ENCODE measurements at regions not wholly inside any gene's neighbourhood (a gene's known extent, or its start where the extent isn't known, plus 50 kb on each side); places are given as distances from the start of the nearest gene placed in this dataset.

DNA sequence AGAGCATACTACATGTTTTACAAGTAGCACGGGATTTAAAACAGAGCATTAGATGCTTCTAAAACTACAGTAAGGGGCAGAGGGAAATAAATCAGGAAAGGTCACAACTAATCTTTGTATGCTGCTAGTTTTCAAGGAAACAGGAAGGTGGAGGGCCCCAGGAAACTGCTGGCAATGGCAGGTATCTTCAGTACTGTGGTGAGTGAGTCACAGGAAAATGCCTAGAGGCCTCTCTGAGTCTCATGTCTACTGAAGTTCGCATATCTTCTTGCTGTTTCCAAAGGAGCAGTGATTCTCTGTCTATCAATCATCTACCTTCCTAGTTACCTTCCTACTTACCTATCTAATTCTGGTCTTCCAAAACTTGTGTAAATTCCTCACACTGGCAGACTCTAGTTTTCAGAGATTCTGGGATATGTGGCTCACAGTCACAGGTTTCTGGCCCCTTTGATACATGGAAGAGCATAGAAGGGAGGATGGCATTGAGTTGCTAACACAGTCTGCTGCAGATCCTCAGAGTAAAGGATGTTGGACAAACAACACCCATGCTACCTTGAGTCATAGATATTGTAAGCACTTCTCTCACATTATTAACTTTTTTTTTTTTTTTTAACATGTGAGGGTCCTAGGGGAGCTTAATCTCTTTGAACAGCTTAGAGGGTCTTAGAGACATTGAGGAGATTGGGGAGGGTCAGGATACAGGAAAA, 58.8 kb upstream of the SYN3 start:
- Mint-ChIP-seq H3K4me3 (ENCODE audit: unreplicated experiment) (no peak overlapping the region), H3K9me3 (ENCODE audit: unreplicated experiment) (peaks cover 11% of the 10 kb centered on the region), H3K27me3 (ENCODE audit: unreplicated experiment) (no peaks in the 10 kb centered on the region), H3K4me1 (ENCODE audit: unreplicated experiment) (no peaks in the 10 kb centered on the region), H3K27ac (ENCODE audit: unreplicated experiment) (no peak overlapping the region), H3K36me3 (ENCODE audit: unreplicated experiment) (no peaks in the 10 kb centered on the region)
- TF ChIP-seq, protein P1, sequence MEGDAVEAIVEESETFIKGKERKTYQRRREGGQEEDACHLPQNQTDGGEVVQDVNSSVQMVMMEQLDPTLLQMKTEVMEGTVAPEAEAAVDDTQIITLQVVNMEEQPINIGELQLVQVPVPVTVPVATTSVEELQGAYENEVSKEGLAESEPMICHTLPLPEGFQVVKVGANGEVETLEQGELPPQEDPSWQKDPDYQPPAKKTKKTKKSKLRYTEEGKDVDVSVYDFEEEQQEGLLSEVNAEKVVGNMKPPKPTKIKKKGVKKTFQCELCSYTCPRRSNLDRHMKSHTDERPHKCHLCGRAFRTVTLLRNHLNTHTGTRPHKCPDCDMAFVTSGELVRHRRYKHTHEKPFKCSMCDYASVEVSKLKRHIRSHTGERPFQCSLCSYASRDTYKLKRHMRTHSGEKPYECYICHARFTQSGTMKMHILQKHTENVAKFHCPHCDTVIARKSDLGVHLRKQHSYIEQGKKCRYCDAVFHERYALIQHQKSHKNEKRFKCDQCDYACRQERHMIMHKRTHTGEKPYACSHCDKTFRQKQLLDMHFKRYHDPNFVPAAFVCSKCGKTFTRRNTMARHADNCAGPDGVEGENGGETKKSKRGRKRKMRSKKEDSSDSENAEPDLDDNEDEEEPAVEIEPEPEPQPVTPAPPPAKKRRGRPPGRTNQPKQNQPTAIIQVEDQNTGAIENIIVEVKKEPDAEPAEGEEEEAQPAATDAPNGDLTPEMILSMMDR (IDR thresholded peaks at IDR 0.05): no peak
- no peak for DNase-seq (ENCODE audit: extremely low spot score, unreplicated experiment)

DNA sequence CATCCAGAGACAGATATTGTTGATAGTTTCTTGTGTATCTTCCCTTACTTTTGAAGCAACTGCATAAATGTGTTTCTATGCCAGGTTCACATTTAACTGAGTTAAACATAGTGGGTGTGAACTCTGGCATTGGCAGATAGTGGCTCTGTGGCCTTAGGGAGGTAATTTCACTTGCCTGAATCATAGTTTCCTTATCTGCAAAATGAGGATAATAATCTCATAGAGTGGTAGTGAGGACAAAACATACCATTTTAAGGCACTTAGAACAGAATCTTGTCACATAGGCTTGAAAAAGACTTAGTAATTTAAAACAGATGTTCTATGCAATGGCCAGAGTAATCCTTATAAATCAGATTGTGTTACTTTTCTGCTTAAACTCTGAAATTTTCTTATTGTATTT, 56.4 kb upstream of the SYN3 start:
- no peaks in the 10 kb centered on the region for H3K4me1 Mint-ChIP-seq (ENCODE audit: unreplicated experiment)
- no peaks in the 10 kb centered on the region for H3K36me3 Mint-ChIP-seq (ENCODE audit: unreplicated experiment)
- TF ChIP-seq, protein P1 (IDR thresholded peaks at IDR 0.05): no peak
- H3K27ac Mint-ChIP-seq (ENCODE audit: unreplicated experiment): no peak overlapping the region
- peaks cover 11% of the 10 kb centered on the region for H3K9me3 Mint-ChIP-seq (ENCODE audit: unreplicated experiment)
- H3K27me3 Mint-ChIP-seq (ENCODE audit: unreplicated experiment): no peaks in the 10 kb centered on the region
- no peak for DNase-seq (ENCODE audit: extremely low spot score, unreplicated experiment)
- no peak overlapping the region for H3K4me3 Mint-ChIP-seq (ENCODE audit: unreplicated experiment)

DNA sequence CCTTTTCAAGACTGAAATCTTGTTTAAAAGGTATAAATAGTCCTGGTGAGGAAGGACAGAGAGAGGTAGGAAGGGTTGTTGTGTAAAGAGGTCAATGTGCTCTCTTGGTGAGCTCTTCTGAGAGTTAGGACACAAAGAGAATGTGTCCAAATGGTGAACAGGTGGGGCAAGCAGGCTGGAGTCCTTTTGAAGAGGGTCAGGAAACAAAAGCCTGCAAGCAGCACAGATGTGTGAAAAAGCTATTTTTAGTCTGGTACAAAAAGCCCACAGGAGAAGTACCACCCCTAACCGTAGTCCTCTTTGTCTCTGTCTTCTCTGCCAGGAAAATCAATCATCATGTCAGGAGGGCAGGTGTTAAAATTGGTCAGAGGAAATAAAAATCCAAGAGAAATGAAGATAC, 54.4 kb upstream of the SYN3 start:
- Mint-ChIP-seq H3K36me3 (ENCODE audit: unreplicated experiment) (no peaks in the 10 kb centered on the region), H3K4me3 (ENCODE audit: unreplicated experiment) (no peak overlapping the region), H3K27me3 (ENCODE audit: unreplicated experiment) (no peaks in the 10 kb centered on the region), H3K4me1 (ENCODE audit: unreplicated experiment) (no peaks in the 10 kb centered on the region), H3K9me3 (ENCODE audit: unreplicated experiment) (peaks cover 11% of the 10 kb centered on the region), H3K27ac (ENCODE audit: unreplicated experiment) (no peak overlapping the region)
- TF ChIP-seq, protein P1 (IDR thresholded peaks at IDR 0.05): no peak
- DNase-seq (ENCODE audit: extremely low spot score, unreplicated experiment): no peak

DNA sequence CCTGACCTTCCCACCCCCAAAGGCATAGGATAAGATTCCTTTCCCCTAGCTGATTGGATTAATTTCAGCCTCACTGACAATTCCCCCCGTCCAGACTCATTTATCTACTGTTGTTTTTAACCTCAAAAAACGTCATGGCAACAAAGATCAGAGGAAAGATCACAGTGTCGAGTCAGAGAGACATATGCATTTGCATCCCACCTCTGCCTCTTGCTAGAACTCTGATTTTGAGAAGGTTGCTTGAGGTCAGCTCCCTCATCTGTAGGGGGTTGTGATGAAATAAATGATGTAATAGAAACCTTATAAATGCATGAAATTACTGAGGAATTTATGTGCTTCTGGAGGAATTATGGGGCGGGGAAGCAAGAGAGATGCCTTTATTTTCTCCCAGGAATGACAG, 53.3 kb upstream of the SYN3 start:
- H3K27me3 Mint-ChIP-seq (ENCODE audit: unreplicated experiment): no peaks in the 10 kb centered on the region
- no peak for DNase-seq (ENCODE audit: extremely low spot score, unreplicated experiment)
- no peak overlapping the region for H3K4me3 Mint-ChIP-seq (ENCODE audit: unreplicated experiment)
- H3K36me3 Mint-ChIP-seq (ENCODE audit: unreplicated experiment): no peaks in the 10 kb centered on the region
- peaks cover 6% of the 10 kb centered on the region for H3K9me3 Mint-ChIP-seq (ENCODE audit: unreplicated experiment)
- no peaks in the 10 kb centered on the region for H3K4me1 Mint-ChIP-seq (ENCODE audit: unreplicated experiment)
- TF ChIP-seq, protein P1 (IDR thresholded peaks at IDR 0.05): no peak
- no peak overlapping the region for H3K27ac Mint-ChIP-seq (ENCODE audit: unreplicated experiment)

DNA sequence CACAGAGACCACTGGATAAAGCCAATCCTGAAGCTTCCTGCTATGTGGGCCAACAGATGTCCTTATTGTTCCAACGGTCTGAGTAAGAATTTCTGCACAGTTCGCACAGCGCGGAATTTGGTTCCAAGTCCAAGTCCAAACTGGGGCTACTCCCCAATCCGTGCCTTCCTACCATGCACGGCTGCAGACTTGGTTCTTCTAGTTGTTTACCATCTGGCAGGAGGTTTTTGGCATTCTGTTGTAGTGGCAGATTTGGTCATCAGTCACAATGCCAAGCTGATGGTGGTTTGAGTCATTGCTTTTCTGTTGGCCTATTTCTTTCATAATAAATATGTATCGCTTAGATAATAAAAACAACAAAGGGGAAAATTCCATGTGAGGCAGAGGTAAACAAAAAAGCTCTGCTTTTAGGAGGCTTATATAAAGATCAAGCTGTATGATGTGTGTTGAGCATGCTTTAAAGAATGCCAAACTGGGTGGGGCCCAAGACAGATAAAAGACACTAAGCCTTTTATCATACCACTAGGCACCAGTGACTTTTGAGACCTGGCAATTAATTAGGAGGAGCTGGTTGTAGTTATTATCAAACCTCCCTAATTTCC, 52.5 kb upstream of the SYN3 start:
- Mint-ChIP-seq H3K4me3 (ENCODE audit: unreplicated experiment) (no peak overlapping the region), H3K9me3 (ENCODE audit: unreplicated experiment) (peaks cover 6% of the 10 kb centered on the region), H3K36me3 (ENCODE audit: unreplicated experiment) (no peaks in the 10 kb centered on the region), H3K27ac (ENCODE audit: unreplicated experiment) (no peak overlapping the region), H3K4me1 (ENCODE audit: unreplicated experiment) (no peaks in the 10 kb centered on the region), H3K27me3 (ENCODE audit: unreplicated experiment) (no peaks in the 10 kb centered on the region)
- no peak for DNase-seq (ENCODE audit: extremely low spot score, unreplicated experiment)
- TF ChIP-seq, protein P1 (IDR thresholded peaks at IDR 0.05): no peak
